ENCODE measurements at regions not wholly inside any gene's neighbourhood (a gene's known extent, or its start where the extent isn't known, plus 50 kb on each side); places are given as distances from the start of the nearest gene placed in this dataset.

DNA sequence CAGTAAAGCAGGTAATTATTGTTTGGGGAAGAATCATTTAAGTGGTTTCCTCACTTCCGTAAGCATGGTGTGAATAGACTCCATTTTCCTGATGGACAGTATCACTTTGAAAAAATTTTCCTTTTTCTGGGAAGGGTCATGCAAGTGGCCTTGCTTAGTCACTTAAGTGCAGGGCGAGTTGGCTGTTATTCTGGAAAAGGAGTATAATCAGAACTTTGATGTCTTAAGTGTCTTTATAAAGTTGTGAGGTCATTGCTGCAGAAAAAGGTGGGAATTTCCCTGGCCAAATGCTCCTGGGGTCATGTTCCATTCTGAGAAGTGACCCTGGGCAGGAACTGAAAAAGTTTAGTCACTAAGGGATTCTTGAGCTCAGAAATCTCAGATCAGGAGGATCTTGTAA is 146.1 kb upstream of the OTUD4 start:
- Histone ChIP-seq H2AFZ (no peak overlapping the region), H3K9me3 (ENCODE audit: low read depth) (no peaks in the 10 kb centered on the region), H3K9me2 (replicated peaks; ENCODE audit: insufficient read depth) (no peaks in the 10 kb centered on the region), H3K4me2 (no peak overlapping the region), H3K27me3 (no peaks in the 10 kb centered on the region), H3K79me2 (no peaks in the 10 kb centered on the region), H3K4me1 (ENCODE audit: insufficient read depth) (no peaks in the 10 kb centered on the region), H4K20me1 (ENCODE audit: insufficient read depth, poor library complexity, severe bottlenecking) (no peaks in the 10 kb centered on the region), H3K36me3 (replicated peaks; ENCODE audit: insufficient read depth, low read depth) (no peaks in the 10 kb centered on the region), H3K27ac (no peak overlapping the region), H3K4me3 (no peak overlapping the region)
- DNase-seq (ENCODE audit: low spot score) = no peak
- TF ChIP-seq EZH2 (IDR thresholded peaks at IDR 0.05; ENCODE audit: borderline replicate concordance) (no peak), EZH2phosphoT487 (IDR thresholded peaks at IDR 0.05; ENCODE audit: low read depth, severe bottlenecking, unreplicated experiment) (no peak)
- TF ChIP-seq, protein P1, sequence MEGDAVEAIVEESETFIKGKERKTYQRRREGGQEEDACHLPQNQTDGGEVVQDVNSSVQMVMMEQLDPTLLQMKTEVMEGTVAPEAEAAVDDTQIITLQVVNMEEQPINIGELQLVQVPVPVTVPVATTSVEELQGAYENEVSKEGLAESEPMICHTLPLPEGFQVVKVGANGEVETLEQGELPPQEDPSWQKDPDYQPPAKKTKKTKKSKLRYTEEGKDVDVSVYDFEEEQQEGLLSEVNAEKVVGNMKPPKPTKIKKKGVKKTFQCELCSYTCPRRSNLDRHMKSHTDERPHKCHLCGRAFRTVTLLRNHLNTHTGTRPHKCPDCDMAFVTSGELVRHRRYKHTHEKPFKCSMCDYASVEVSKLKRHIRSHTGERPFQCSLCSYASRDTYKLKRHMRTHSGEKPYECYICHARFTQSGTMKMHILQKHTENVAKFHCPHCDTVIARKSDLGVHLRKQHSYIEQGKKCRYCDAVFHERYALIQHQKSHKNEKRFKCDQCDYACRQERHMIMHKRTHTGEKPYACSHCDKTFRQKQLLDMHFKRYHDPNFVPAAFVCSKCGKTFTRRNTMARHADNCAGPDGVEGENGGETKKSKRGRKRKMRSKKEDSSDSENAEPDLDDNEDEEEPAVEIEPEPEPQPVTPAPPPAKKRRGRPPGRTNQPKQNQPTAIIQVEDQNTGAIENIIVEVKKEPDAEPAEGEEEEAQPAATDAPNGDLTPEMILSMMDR (IDR thresholded peaks at IDR 0.05; ENCODE audit: poor library complexity) = no peak
- WGBS (ENCODE audit: low lambda C conversion rate, missing lambda C conversion rate) = 82% methylated on average over 2 of the region's 2 CpGs

DNA sequence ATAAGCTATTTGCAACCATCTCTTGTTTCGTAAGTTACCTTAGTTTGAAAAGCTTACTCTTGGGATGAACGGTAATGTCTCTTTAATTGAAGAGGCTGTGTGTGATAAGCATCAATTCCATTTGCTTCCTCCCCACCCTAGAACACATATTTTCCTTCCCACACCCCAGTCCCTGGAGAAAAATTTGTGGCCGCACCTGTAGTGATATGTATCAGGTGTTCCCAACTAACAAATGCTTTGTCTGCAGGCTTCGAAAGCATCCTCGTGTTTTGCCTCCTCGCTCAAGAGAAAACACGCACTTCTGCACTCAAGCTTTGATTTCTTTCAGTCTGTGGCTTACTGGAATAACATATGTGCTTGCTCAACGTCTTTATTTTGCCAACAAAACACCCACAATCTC is 143.8 kb upstream of the OTUD4 start:
- Histone ChIP-seq H3K4me1 (ENCODE audit: insufficient read depth) (no peaks in the 10 kb centered on the region), H3K79me2 (no peaks in the 10 kb centered on the region), H3K4me3 (no peak overlapping the region), H3K27ac (no peak overlapping the region), H3K4me2 (no peak overlapping the region), H4K20me1 (ENCODE audit: insufficient read depth, poor library complexity, severe bottlenecking) (no peaks in the 10 kb centered on the region), H3K9me2 (replicated peaks; ENCODE audit: insufficient read depth) (no peaks in the 10 kb centered on the region), H3K9me3 (ENCODE audit: low read depth) (no peaks in the 10 kb centered on the region), H2AFZ (no peak overlapping the region), H3K36me3 (replicated peaks; ENCODE audit: insufficient read depth, low read depth) (no peaks in the 10 kb centered on the region), H3K27me3 (no peaks in the 10 kb centered on the region)
- no peak for DNase-seq (ENCODE audit: low spot score)
- WGBS (ENCODE audit: low lambda C conversion rate, missing lambda C conversion rate) = 85% methylated on average over 8 of the region's 8 CpGs
- TF ChIP-seq EZH2phosphoT487 (IDR thresholded peaks at IDR 0.05; ENCODE audit: low read depth, severe bottlenecking, unreplicated experiment) = no peak
- TF ChIP-seq, protein P1 (IDR thresholded peaks at IDR 0.05; ENCODE audit: poor library complexity) = no peak
- TF ChIP-seq EZH2 (IDR thresholded peaks at IDR 0.05; ENCODE audit: borderline replicate concordance) = no peak

DNA sequence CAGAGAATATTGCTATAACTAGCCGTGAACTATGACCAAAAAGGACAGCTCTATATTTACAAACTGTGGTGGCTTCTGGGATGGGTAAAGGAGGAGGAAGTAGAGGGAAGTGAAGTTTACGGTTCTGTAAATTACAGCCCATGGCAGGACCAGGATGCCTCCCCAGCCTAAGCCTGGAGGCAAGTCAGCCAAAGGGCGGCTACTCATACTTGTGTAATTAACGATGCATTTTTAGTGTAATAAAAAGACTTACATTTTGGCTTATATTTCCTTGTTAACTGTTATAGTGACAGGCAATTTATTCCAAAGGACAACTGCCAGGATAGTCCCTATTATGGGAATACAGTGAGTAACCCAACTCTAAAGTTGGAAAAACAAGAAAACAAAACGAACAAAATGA is 139.9 kb upstream of the OTUD4 start:
- Histone ChIP-seq H3K36me3 (replicated peaks; ENCODE audit: insufficient read depth, low read depth) (no peaks in the 10 kb centered on the region), H2AFZ (no peak overlapping the region), H3K4me1 (ENCODE audit: insufficient read depth) (no peaks in the 10 kb centered on the region), H3K27ac (no peak overlapping the region), H3K9me2 (replicated peaks; ENCODE audit: insufficient read depth) (no peaks in the 10 kb centered on the region), H3K79me2 (no peaks in the 10 kb centered on the region), H3K4me3 (no peak overlapping the region), H3K9me3 (ENCODE audit: low read depth) (no peaks in the 10 kb centered on the region), H3K4me2 (no peak overlapping the region), H3K27me3 (no peaks in the 10 kb centered on the region), H4K20me1 (ENCODE audit: insufficient read depth, poor library complexity, severe bottlenecking) (no peaks in the 10 kb centered on the region)
- 70% methylated on average over 5 of the region's 5 CpGs for WGBS (ENCODE audit: low lambda C conversion rate, missing lambda C conversion rate)
- TF ChIP-seq, protein P1 (IDR thresholded peaks at IDR 0.05; ENCODE audit: poor library complexity) = no peak
- TF ChIP-seq EZH2 (IDR thresholded peaks at IDR 0.05; ENCODE audit: borderline replicate concordance) = no peak
- no peak for TF ChIP-seq EZH2phosphoT487 (IDR thresholded peaks at IDR 0.05; ENCODE audit: low read depth, severe bottlenecking, unreplicated experiment)
- DNase-seq (ENCODE audit: low spot score) = no peak

DNA sequence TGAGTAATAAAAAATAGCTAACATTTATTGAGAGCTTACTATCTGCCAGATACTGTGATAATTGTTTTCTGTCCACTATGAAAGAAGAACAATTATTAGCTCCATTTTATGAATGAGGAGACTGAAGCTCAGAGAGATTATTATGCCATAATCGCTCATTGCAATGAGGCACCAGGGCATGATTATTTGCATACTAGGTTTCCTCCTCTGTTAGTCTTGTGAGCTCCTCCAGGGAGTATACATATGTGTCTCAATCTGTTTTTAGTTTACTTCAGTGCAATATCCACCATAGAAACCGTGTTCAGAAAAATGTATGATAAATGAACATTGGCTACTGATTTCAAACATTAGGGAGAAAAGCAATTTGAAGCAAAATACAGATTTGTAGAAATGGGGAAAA is 139.4 kb upstream of the OTUD4 start:
- no peak for TF ChIP-seq EZH2 (IDR thresholded peaks at IDR 0.05; ENCODE audit: borderline replicate concordance)
- TF ChIP-seq EZH2phosphoT487 (IDR thresholded peaks at IDR 0.05; ENCODE audit: low read depth, severe bottlenecking, unreplicated experiment) = no peak
- TF ChIP-seq, protein P1 (IDR thresholded peaks at IDR 0.05; ENCODE audit: poor library complexity) = no peak

More for the DNA sequence above, 139.4 kb upstream of the OTUD4 start:
- Histone ChIP-seq H2AFZ (no peak overlapping the region), H3K27me3 (no peaks in the 10 kb centered on the region), H3K27ac (no peak overlapping the region), H3K79me2 (no peaks in the 10 kb centered on the region), H3K4me1 (ENCODE audit: insufficient read depth) (no peaks in the 10 kb centered on the region), H3K36me3 (replicated peaks; ENCODE audit: insufficient read depth, low read depth) (no peaks in the 10 kb centered on the region), H3K4me3 (no peak overlapping the region), H4K20me1 (ENCODE audit: insufficient read depth, poor library complexity, severe bottlenecking) (no peaks in the 10 kb centered on the region), H3K4me2 (no peak overlapping the region), H3K9me2 (replicated peaks; ENCODE audit: insufficient read depth) (no peaks in the 10 kb centered on the region), H3K9me3 (ENCODE audit: low read depth) (no peaks in the 10 kb centered on the region)
- WGBS (ENCODE audit: low lambda C conversion rate, missing lambda C conversion rate) = 82% methylated on average over 2 of the region's 2 CpGs
- DNase-seq (ENCODE audit: low spot score) = no peak

Data from hepatocyte (in vitro differentiated cells).